Upper lobe of left lung (tissue), 6 donors: ENCODE measurements at regions not wholly inside any gene's neighbourhood (a gene's known extent, or its start where the extent isn't known, plus 50 kb on each side); places are given as distances from the start of the nearest gene placed in this dataset.

Source experiments
- ATAC-seq, 2 donors: fragments of 200-7000 bp; cut with Tn5 transposase; one replicate each; pipeline ENCODE4 v1.9.1; 2022; ENCODE audit warnings: mild to moderate bottlenecking in 2 of 2, moderate library complexity in 2 of 2; ENCODE audit not compliant: low FRiP score in 2 of 2
- DNase-seq, 2 donors: peaks; one replicate each; pipeline ENCODE4 v3.0.0-alpha.2; 2019 to 2020
- H3K27ac ChIP-seq, 4 donors: fragments of 200-600 bp; sonication (generic); one replicate each; pipeline ENCODE4 v1.5.1; 2016 to 2019
- H3K27me3 ChIP-seq, 4 donors: fragments of 200-600 bp; sonication (generic); one replicate each; pipeline ENCODE4 v1.5.1; 2017 to 2019
- H3K36me3 ChIP-seq, 4 donors: fragments of 200-600 bp; sonication (generic); one replicate each; pipeline ENCODE4 v1.5.1; 2016 to 2019
- H3K4me1 ChIP-seq, 4 donors: fragments of 200-600 bp; sonication (generic); one replicate each; pipeline ENCODE4 v1.5.1; 2018 to 2019
- H3K4me3 ChIP-seq, 4 donors: fragments of 200-600 bp; sonication (generic); one replicate each; pipeline ENCODE4 v1.5.1; 2017 to 2019; ENCODE audit warnings: mild to moderate bottlenecking in 2 of 4, moderate library complexity in 1 of 4
- H3K9me3 ChIP-seq, 4 donors: fragments of 200-600 bp; sonication (generic); one replicate each; pipeline ENCODE4 v1.5.1; 2018 to 2019
- CTCF ChIP-seq, 6 experiments: fragments of 450-650 bp in 4 of 6; fragments of 200-600 bp in 2 of 6; sonication (generic) in 2 of 6; IDR thresholded peaks; one replicate each; pipeline ENCODE4 v1.5.1; 2016 to 2019; ENCODE audit warnings: antibody characterized with exemption in 6 of 6
- EP300 ChIP-seq, 4 donors: sonication (generic); formaldehyde crosslinking; IDR thresholded peaks; one replicate each; pipeline ENCODE4 v1.5.1; 2017; ENCODE audit warnings: antibody characterized with exemption in 4 of 4, control low read depth in 2 of 4
- POLR2A ChIP-seq, 4 donors: fragments of 450-650 bp; IDR thresholded peaks; one replicate each; pipeline ENCODE4 v1.5.1; 2016 to 2017; ENCODE audit warnings: antibody characterized with exemption in 4 of 4, mild to moderate bottlenecking in 2 of 4
- POLR2AphosphoS5 ChIP-seq, 2 donors: sonication (generic); formaldehyde crosslinking; IDR thresholded peaks; one replicate each; pipeline ENCODE4 v1.5.1; 2017; ENCODE audit warnings: antibody characterized with exemption in 2 of 2
- WGBS, 2 donors: methylation state at CpG; one replicate each; pipeline ENCODE4 v1.1.5; 2017 to 2018; 5-methylcytosine and 5-hydroxymethylcytosine counted together
- small RNA-seq, 4 donors: library from RNA; depleted of rRNA; stranded (forward); fragments of <200 nt; gene quantifications; one replicate each; pipeline ENCODE3, GENCODE V24; 2016
- donor health status: DM: no; HTN: no; CAD: no; lungs with moderate emphysema.
- donor health status: DM: no; HTN: yes; CAD: no; lungs with severe emphysema.

DNA sequence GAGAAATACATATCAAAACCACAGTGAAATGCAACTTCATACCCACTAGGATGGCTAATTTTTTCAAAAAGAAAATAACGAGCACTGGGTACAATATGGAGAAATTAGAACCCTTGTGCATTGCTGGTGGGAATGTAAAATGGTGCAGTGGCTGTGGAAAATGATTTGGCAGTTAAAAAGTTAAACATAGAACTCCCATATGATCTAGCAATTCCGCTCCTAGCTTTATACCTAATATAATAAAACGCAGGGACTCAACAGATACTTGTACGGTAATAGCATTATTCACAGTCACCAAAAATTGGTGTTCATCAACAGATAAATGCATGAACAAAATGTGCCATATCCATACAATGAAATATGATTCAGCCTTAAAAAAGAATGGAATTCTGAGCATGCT, 58.8 kb upstream of the PLPP4 start:
- Histone ChIP-seq H3K27me3 (no peaks in the 10 kb centered on the region), H3K9me3 (no peaks in the 10 kb centered on the region), H3K4me3 (no peak overlapping the region), H3K27ac (no peak overlapping the region), H3K36me3 (no peaks in the 10 kb centered on the region), H3K4me1 (no peaks in the 10 kb centered on the region)
- no peak for DNase-seq
- no peak for TF ChIP-seq POLR2A (IDR thresholded peaks at IDR 0.05)
- no peak for TF ChIP-seq POLR2AphosphoS5 (IDR thresholded peaks at IDR 0.05)
- 60 to 72% methylated on average over 4 of the region's 4 CpGs for WGBS, 2 donors
- no peak for ATAC-seq

DNA sequence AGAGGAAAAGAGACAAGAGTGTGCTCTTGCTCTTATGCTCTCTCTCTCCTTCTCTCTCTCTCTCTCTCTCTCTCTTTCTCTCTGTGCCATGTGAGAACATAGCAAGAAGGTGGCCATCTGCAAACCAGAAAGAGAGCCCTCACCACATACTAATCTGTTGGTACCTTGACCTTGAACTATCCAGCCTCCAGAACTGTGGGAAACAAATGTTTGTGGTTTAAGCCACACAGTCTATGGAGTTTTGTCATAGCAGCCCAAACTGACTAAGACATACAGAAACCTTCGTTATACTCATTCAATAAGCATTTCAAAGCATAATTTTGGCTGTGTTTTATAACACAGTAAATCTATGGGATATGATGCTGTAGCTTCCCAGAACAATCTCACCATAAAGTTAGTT, 56.4 kb upstream of the PLPP4 start:
- no peaks in the 10 kb centered on the region for H3K9me3 ChIP-seq
- no peaks in the 10 kb centered on the region for H3K36me3 ChIP-seq
- no peak overlapping the region for H3K4me3 ChIP-seq
- no peak for TF ChIP-seq CTCF (IDR thresholded peaks at IDR 0.05)
- TF ChIP-seq POLR2A (IDR thresholded peaks at IDR 0.05) = no peak
- TF ChIP-seq POLR2AphosphoS5 (IDR thresholded peaks at IDR 0.05) = no peak
- no peak for TF ChIP-seq EP300 (IDR thresholded peaks at IDR 0.05)
- 53 to 86% methylated on average over 1 of the region's 1 CpG for WGBS, 2 donors
- DNase-seq = no peak
- H3K4me1 ChIP-seq = no peaks in the 10 kb centered on the region
- no peaks in the 10 kb centered on the region for H3K27me3 ChIP-seq
- ATAC-seq = no peak
- H3K27ac ChIP-seq = no peak overlapping the region

DNA sequence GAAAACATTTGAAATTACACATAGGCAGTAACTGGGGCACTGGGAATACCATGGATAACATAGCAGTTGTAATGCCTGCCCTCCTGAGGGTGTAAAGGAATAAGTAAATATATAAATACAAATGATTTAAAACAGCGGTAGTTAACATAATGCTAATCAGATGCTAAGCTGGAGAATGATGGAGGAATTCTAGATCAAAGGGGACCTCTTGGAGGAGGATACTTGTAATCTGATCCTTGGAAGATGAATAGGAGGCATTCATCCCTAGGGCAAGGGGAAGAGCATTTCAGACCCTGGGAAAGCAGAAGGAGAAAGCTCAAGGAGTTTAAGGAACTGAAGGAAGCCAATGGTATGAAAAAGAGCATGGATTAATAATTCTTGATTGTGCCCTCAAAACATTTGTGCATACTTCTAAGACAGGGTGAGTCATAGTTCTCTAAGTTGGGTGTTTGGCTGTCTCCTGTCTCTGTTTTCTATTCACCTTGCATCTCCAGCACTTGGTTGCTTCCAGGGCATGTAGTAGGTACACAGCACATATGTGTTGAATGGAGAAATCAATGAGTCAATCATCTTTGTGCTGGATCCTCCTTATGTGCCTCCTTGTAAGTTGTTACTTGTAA, 54.8 kb upstream of the PLPP4 start:
- DNase-seq (no peak), ATAC-seq (no peak)
- WGBS, 2 donors = 87 to 89% methylated on average over 1 of the region's 1 CpG
- H3K27ac ChIP-seq = no peak overlapping the region
- H3K4me3 ChIP-seq = no peak overlapping the region
- no peaks in the 10 kb centered on the region for H3K36me3 ChIP-seq
- no peaks in the 10 kb centered on the region for H3K9me3 ChIP-seq
- no peaks in the 10 kb centered on the region for H3K27me3 ChIP-seq
- TF ChIP-seq CTCF (IDR thresholded peaks at IDR 0.05) = no peak
- no peak for TF ChIP-seq POLR2A (IDR thresholded peaks at IDR 0.05)
- TF ChIP-seq POLR2AphosphoS5 (IDR thresholded peaks at IDR 0.05) = no peak
- TF ChIP-seq EP300 (IDR thresholded peaks at IDR 0.05) = no peak
- no peaks in the 10 kb centered on the region for H3K4me1 ChIP-seq

GRCh38 chr10:120403109-120403508, 53.9 kb upstream of the PLPP4 start:
- WGBS, 2 donors = 65 to 77% methylated on average over 3 of the region's 3 CpGs
- no peaks in the 10 kb centered on the region for H3K4me1 ChIP-seq
- TF ChIP-seq CTCF (IDR thresholded peaks at IDR 0.05) = no peak
- no peak for TF ChIP-seq EP300 (IDR thresholded peaks at IDR 0.05)

DNA sequence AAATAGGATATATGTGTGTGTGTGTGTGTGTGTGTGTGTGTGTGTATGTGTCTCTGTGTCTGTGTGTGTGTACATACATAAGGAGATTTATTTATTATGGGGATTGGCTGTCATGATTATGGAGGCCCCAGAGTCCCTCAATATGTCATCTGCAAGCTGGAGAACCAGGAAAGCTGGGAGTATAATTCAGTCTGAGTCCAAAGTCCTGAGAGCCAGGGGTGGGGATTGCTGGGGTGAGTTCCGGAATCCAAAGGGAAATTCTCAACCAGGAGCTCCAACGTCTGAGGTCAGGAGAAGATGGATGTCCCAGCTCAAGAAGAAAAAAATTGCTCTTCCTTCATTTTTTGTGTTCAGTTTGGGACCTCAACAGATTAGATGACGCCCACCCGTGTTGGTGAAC, 50.7 kb upstream of the PLPP4 start:
- H3K4me1 ChIP-seq = no peaks in the 10 kb centered on the region
- ATAC-seq = no peak
- no peaks in the 10 kb centered on the region for H3K9me3 ChIP-seq
- DNase-seq = no peak
- TF ChIP-seq CTCF (IDR thresholded peaks at IDR 0.05) = no peak
- no peak for TF ChIP-seq POLR2A (IDR thresholded peaks at IDR 0.05)
- no peak for TF ChIP-seq POLR2AphosphoS5 (IDR thresholded peaks at IDR 0.05)
- no peak for TF ChIP-seq EP300 (IDR thresholded peaks at IDR 0.05)
- no peak overlapping the region for H3K27ac ChIP-seq
- no peaks in the 10 kb centered on the region for H3K36me3 ChIP-seq
- WGBS, 2 donors = 80 to 91% methylated on average over 4 of the region's 4 CpGs
- H3K4me3 ChIP-seq = no peak overlapping the region
- H3K27me3 ChIP-seq = no peaks in the 10 kb centered on the region

More at GRCh38 chr10:120403109-120403508, 53.9 kb upstream of the PLPP4 start:
- ATAC-seq = no peak
- Histone ChIP-seq H3K4me3 (no peak overlapping the region), H3K36me3 (no peaks in the 10 kb centered on the region), H3K27ac (no peak overlapping the region), H3K9me3 (no peaks in the 10 kb centered on the region), H3K27me3 (no peaks in the 10 kb centered on the region)
- no peak for DNase-seq

Small RNAs in the stretch of these regions (small RNA-seq; reads per million reads assigned to genes)
- gene AL355298.1 = 0 to 0.06 (median 0) reads per million in 4 donors
